ENCODE measurements at regions not wholly inside any gene's neighbourhood (a gene's known extent, or its start where the extent isn't known, plus 50 kb on each side); places are given as distances from the start of the nearest gene placed in this dataset.
"Not testable (repeated sequence)": the region's sequence is repeated elsewhere in the genome, so short reads cannot be mapped to it uniquely, and the experiment has no call there.

- H3K9me3 ChIP-seq (ENCODE audit: control insufficient read depth, low read length) = no peaks in the 10 kb centered on the region
- H3K27ac ChIP-seq (ENCODE audit: low read depth, low read length, severe bottlenecking) = no peak overlapping the region
- H3K4me1 ChIP-seq (ENCODE audit: control insufficient read depth, insufficient read depth, low read length, poor library complexity, severe bottlenecking) = no peaks in the 10 kb centered on the region
- WGBS, 2 experiments (ENCODE audit: insufficient coverage in 2 of 2) = 52 to 67% methylated on average over 5 of the region's 7 CpGs
- no peak overlapping the region for H3K4me3 ChIP-seq (ENCODE audit: extremely low read depth, insufficient read depth, low read length, poor library complexity, severe bottlenecking)
- peaks cover 1% of the 10 kb centered on the region for H3K36me3 ChIP-seq (ENCODE audit: control insufficient read depth, insufficient read depth, low read length)
These were observed 89.8 kb downstream of the KATNIP start for GRCh38 chr16:27639561-27640276.

- Histone ChIP-seq H3K4me3 (ENCODE audit: extremely low read depth, insufficient read depth, low read length, poor library complexity, severe bottlenecking) (no peak overlapping the region), H3K9me3 (ENCODE audit: control insufficient read depth, low read length) (no peaks in the 10 kb centered on the region), H3K27ac (ENCODE audit: low read depth, low read length, severe bottlenecking) (no peak overlapping the region), H3K36me3 (ENCODE audit: control insufficient read depth, insufficient read depth, low read length) (no peaks in the 10 kb centered on the region), H3K4me1 (ENCODE audit: control insufficient read depth, insufficient read depth, low read length, poor library complexity, severe bottlenecking) (no peaks in the 10 kb centered on the region)
- WGBS, 2 experiments (ENCODE audit: insufficient coverage in 2 of 2) = 60 to 68% methylated on average over 4 to 5 of the region's 6 CpGs
These were observed 90.3 kb downstream of the KATNIP start for GRCh38 chr16:27640277-27640600.

- 91 to 95% methylated on average over 9 of the region's 9 CpGs for WGBS, 2 experiments (ENCODE audit: insufficient coverage in 2 of 2)
- no peak overlapping the region for H3K4me3 ChIP-seq (ENCODE audit: extremely low read depth, insufficient read depth, low read length, poor library complexity, severe bottlenecking)
- no peaks in the 10 kb centered on the region for H3K9me3 ChIP-seq (ENCODE audit: control insufficient read depth, low read length)
- H3K36me3 ChIP-seq (ENCODE audit: control insufficient read depth, insufficient read depth, low read length) = no peaks in the 10 kb centered on the region
- no peaks in the 10 kb centered on the region for H3K4me1 ChIP-seq (ENCODE audit: control insufficient read depth, insufficient read depth, low read length, poor library complexity, severe bottlenecking)
- no peak overlapping the region for H3K27ac ChIP-seq (ENCODE audit: low read depth, low read length, severe bottlenecking)
These were observed 91.3 kb downstream of the KATNIP start for GRCh38 chr16:27641260-27641659.

- H3K9me3 ChIP-seq (ENCODE audit: control insufficient read depth, low read length); H3K36me3 ChIP-seq (ENCODE audit: control insufficient read depth, insufficient read depth, low read length); H3K27ac ChIP-seq (ENCODE audit: low read depth, low read length, severe bottlenecking); H3K4me1 ChIP-seq (ENCODE audit: control insufficient read depth, insufficient read depth, low read length, poor library complexity, severe bottlenecking); H3K4me3 ChIP-seq (ENCODE audit: extremely low read depth, insufficient read depth, low read length, poor library complexity, severe bottlenecking): not testable (repeated sequence)
- 77 to 94% methylated on average over 3 to 5 of the region's 10 CpGs for WGBS, 2 experiments (ENCODE audit: insufficient coverage in 2 of 2)
These were observed 91.9 kb downstream of the KATNIP start for GRCh38 chr16:27641734-27642415.

- Histone ChIP-seq H3K9me3 (ENCODE audit: control insufficient read depth, low read length) (no peaks in the 10 kb centered on the region), H3K27ac (ENCODE audit: low read depth, low read length, severe bottlenecking) (no peak overlapping the region), H3K4me1 (ENCODE audit: control insufficient read depth, insufficient read depth, low read length, poor library complexity, severe bottlenecking) (no peaks in the 10 kb centered on the region), H3K4me3 (ENCODE audit: extremely low read depth, insufficient read depth, low read length, poor library complexity, severe bottlenecking) (no peak overlapping the region), H3K36me3 (ENCODE audit: control insufficient read depth, insufficient read depth, low read length) (no peaks in the 10 kb centered on the region)
- 70 to 85% methylated on average over 2 of the region's 4 CpGs for WGBS, 2 experiments (ENCODE audit: insufficient coverage in 2 of 2)
These were observed 92.8 kb downstream of the KATNIP start for GRCh38 chr16:27642756-27643155.

- Histone ChIP-seq H3K4me1 (ENCODE audit: control insufficient read depth, insufficient read depth, low read length, poor library complexity, severe bottlenecking) (no peaks in the 10 kb centered on the region), H3K4me3 (ENCODE audit: extremely low read depth, insufficient read depth, low read length, poor library complexity, severe bottlenecking) (no peak overlapping the region), H3K27ac (ENCODE audit: low read depth, low read length, severe bottlenecking) (no peak overlapping the region), H3K9me3 (ENCODE audit: control insufficient read depth, low read length) (no peaks in the 10 kb centered on the region), H3K36me3 (ENCODE audit: control insufficient read depth, insufficient read depth, low read length) (no peaks in the 10 kb centered on the region)
- WGBS, 2 experiments (ENCODE audit: insufficient coverage in 2 of 2) = 91% methylated on average over 7 to 8 of the region's 8 CpGs
These were observed 94.2 kb downstream of the KATNIP start for GRCh38 chr16:27644165-27644564.

GRCh38 chr16:27645396-27645795 is 95.5 kb downstream of the KATNIP start:
- 89 to 90% methylated on average over 2 to 5 of the region's 5 CpGs for WGBS, 2 experiments (ENCODE audit: insufficient coverage in 2 of 2)

GRCh38 chr16:27646806-27647205 is 96.9 kb downstream of the KATNIP start:
- 80 to 96% methylated on average over 4 to 5 of the region's 5 CpGs for WGBS, 2 experiments (ENCODE audit: insufficient coverage in 2 of 2)
- Histone ChIP-seq H3K36me3 (ENCODE audit: control insufficient read depth, insufficient read depth, low read length) (no peaks in the 10 kb centered on the region), H3K27ac (ENCODE audit: low read depth, low read length, severe bottlenecking) (no peak overlapping the region), H3K4me3 (ENCODE audit: extremely low read depth, insufficient read depth, low read length, poor library complexity, severe bottlenecking) (no peak overlapping the region), H3K9me3 (ENCODE audit: control insufficient read depth, low read length) (no peaks in the 10 kb centered on the region), H3K4me1 (ENCODE audit: control insufficient read depth, insufficient read depth, low read length, poor library complexity, severe bottlenecking) (peaks cover 5% of the 10 kb centered on the region)

More at GRCh38 chr16:27645396-27645795, 95.5 kb downstream of the KATNIP start:
- no peaks in the 10 kb centered on the region for H3K36me3 ChIP-seq (ENCODE audit: control insufficient read depth, insufficient read depth, low read length)
- H3K9me3 ChIP-seq (ENCODE audit: control insufficient read depth, low read length) = no peaks in the 10 kb centered on the region
- no peak overlapping the region for H3K27ac ChIP-seq (ENCODE audit: low read depth, low read length, severe bottlenecking)
- peaks cover 4% of the 10 kb centered on the region for H3K4me1 ChIP-seq (ENCODE audit: control insufficient read depth, insufficient read depth, low read length, poor library complexity, severe bottlenecking)
- no peak overlapping the region for H3K4me3 ChIP-seq (ENCODE audit: extremely low read depth, insufficient read depth, low read length, poor library complexity, severe bottlenecking)

GRCh38 chr16:27649021-27649420 is 99.1 kb downstream of the KATNIP start:
- WGBS, 2 experiments (ENCODE audit: insufficient coverage in 2 of 2) = 94 to 95% methylated on average over 7 of the region's 7 CpGs
- Histone ChIP-seq H3K36me3 (ENCODE audit: control insufficient read depth, insufficient read depth, low read length) (no peaks in the 10 kb centered on the region), H3K9me3 (ENCODE audit: control insufficient read depth, low read length) (no peaks in the 10 kb centered on the region), H3K27ac (ENCODE audit: low read depth, low read length, severe bottlenecking) (no peak overlapping the region), H3K4me3 (ENCODE audit: extremely low read depth, insufficient read depth, low read length, poor library complexity, severe bottlenecking) (no peak overlapping the region), H3K4me1 (ENCODE audit: control insufficient read depth, insufficient read depth, low read length, poor library complexity, severe bottlenecking) (peaks cover 5% of the 10 kb centered on the region)

GRCh38 chr16:27650073-27650701 is 100.2 kb downstream of the KATNIP start:
- no peak overlapping the region for H3K27ac ChIP-seq (ENCODE audit: low read depth, low read length, severe bottlenecking)
- H3K4me3 ChIP-seq (ENCODE audit: extremely low read depth, insufficient read depth, low read length, poor library complexity, severe bottlenecking) = no peak overlapping the region
- peaks cover 5% of the 10 kb centered on the region for H3K4me1 ChIP-seq (ENCODE audit: control insufficient read depth, insufficient read depth, low read length, poor library complexity, severe bottlenecking)
- no peaks in the 10 kb centered on the region for H3K9me3 ChIP-seq (ENCODE audit: control insufficient read depth, low read length)
- 96% methylated on average over 11 of the region's 11 CpGs for WGBS, 2 experiments (ENCODE audit: insufficient coverage in 2 of 2)
- H3K36me3 ChIP-seq (ENCODE audit: control insufficient read depth, insufficient read depth, low read length) = peaks cover 4% of the 10 kb centered on the region

- Histone ChIP-seq H3K9me3 (ENCODE audit: control insufficient read depth, low read length) (no peaks in the 10 kb centered on the region), H3K4me1 (ENCODE audit: control insufficient read depth, insufficient read depth, low read length, poor library complexity, severe bottlenecking) (peaks cover 5% of the 10 kb centered on the region), H3K27ac (ENCODE audit: low read depth, low read length, severe bottlenecking) (no peak overlapping the region), H3K36me3 (ENCODE audit: control insufficient read depth, insufficient read depth, low read length) (peaks cover 13% of the 10 kb centered on the region), H3K4me3 (ENCODE audit: extremely low read depth, insufficient read depth, low read length, poor library complexity, severe bottlenecking) (no peak overlapping the region)
- WGBS, 2 experiments (ENCODE audit: insufficient coverage in 2 of 2) = 92 to 94% methylated on average over 4 to 5 of the region's 6 CpGs
These were observed 101.4 kb downstream of the KATNIP start for GRCh38 chr16:27651301-27651700.
